ENCODE measurements at regions not wholly inside any gene's neighbourhood (a gene's known extent, or its start where the extent isn't known, plus 50 kb on each side); places are given as distances from the start of the nearest gene placed in this dataset.

GRCh38 chr10:108374991-108375390 is 1210.5 kb upstream of the SORCS1 start:
- intact Hi-C loops (cut with DNase I): no loop called here
- Histone ChIP-seq H3K4me3 (no peak overlapping the region), H3K9me3 (no peaks in the 10 kb centered on the region), H3K36me3 (no peaks in the 10 kb centered on the region), H3K4me1 (no peaks in the 10 kb centered on the region), H3K27me3 (no peaks in the 10 kb centered on the region), H3K27ac (no peak overlapping the region)
- WGBS, 2 donors: 85 to 86% methylated on average over 1 of the region's 1 CpG
- TF ChIP-seq POLR2AphosphoS5 (IDR thresholded peaks at IDR 0.05) (no peak), EP300 (IDR thresholded peaks at IDR 0.05) (no peak), CTCF (IDR thresholded peaks at IDR 0.05) (no peak), POLR2A (IDR thresholded peaks at IDR 0.05) (no peak)
- DNase-seq: no peak

- TF ChIP-seq EP300 (IDR thresholded peaks at IDR 0.05): no peak
- TF ChIP-seq CTCF (IDR thresholded peaks at IDR 0.05): no peak
- no peak for TF ChIP-seq POLR2AphosphoS5 (IDR thresholded peaks at IDR 0.05)
- no peak for TF ChIP-seq POLR2A (IDR thresholded peaks at IDR 0.05)
- H3K9me3 ChIP-seq: no peaks in the 10 kb centered on the region
- H3K4me1 ChIP-seq: no peaks in the 10 kb centered on the region
- no peak for DNase-seq
- no peaks in the 10 kb centered on the region for H3K36me3 ChIP-seq
- H3K27me3 ChIP-seq: no peaks in the 10 kb centered on the region
- intact Hi-C loops (cut with DNase I): no loop called here
- H3K27ac ChIP-seq: no peak overlapping the region
- no peak overlapping the region for H3K4me3 ChIP-seq
Observed at GRCh38 chr10:108365541-108365940, 1201.0 kb upstream of the SORCS1 start.

- 78 to 87% methylated on average over 4 of the region's 4 CpGs for WGBS, 2 donors
- Histone ChIP-seq H3K36me3 (no peaks in the 10 kb centered on the region), H3K27me3 (no peaks in the 10 kb centered on the region), H3K9me3 (no peaks in the 10 kb centered on the region), H3K4me1 (no peaks in the 10 kb centered on the region), H3K27ac (no peak overlapping the region), H3K4me3 (no peak overlapping the region)
- TF ChIP-seq CTCF (IDR thresholded peaks at IDR 0.05) (no peak), EP300 (IDR thresholded peaks at IDR 0.05) (no peak), POLR2A (IDR thresholded peaks at IDR 0.05) (no peak), POLR2AphosphoS5 (IDR thresholded peaks at IDR 0.05) (no peak)
- DNase-seq: no peak
- intact Hi-C loops (cut with DNase I): no loop called here
Observed at GRCh38 chr10:108363576-108363975, 1199.1 kb upstream of the SORCS1 start.

- H3K4me3 ChIP-seq: no peak overlapping the region
- 92 to 94% methylated on average over 1 of the region's 1 CpG for WGBS, 2 donors
- intact Hi-C loops (cut with DNase I): no loop called here
- no peak overlapping the region for H3K27ac ChIP-seq
- no peaks in the 10 kb centered on the region for H3K36me3 ChIP-seq
- TF ChIP-seq CTCF (IDR thresholded peaks at IDR 0.05): no peak
- no peak for TF ChIP-seq EP300 (IDR thresholded peaks at IDR 0.05)
- TF ChIP-seq POLR2A (IDR thresholded peaks at IDR 0.05): no peak
- no peak for TF ChIP-seq POLR2AphosphoS5 (IDR thresholded peaks at IDR 0.05)
- no peak for DNase-seq
- H3K27me3 ChIP-seq: no peaks in the 10 kb centered on the region
- H3K9me3 ChIP-seq: no peaks in the 10 kb centered on the region
- no peaks in the 10 kb centered on the region for H3K4me1 ChIP-seq
Observed at GRCh38 chr10:108362961-108363360, 1198.5 kb upstream of the SORCS1 start.

GRCh38 chr10:108362296-108362695 is 1197.8 kb upstream of the SORCS1 start:
- H3K27ac ChIP-seq: no peak overlapping the region
- DNase-seq: no peak
- TF ChIP-seq CTCF (IDR thresholded peaks at IDR 0.05) (no peak), POLR2AphosphoS5 (IDR thresholded peaks at IDR 0.05) (no peak), POLR2A (IDR thresholded peaks at IDR 0.05) (no peak), EP300 (IDR thresholded peaks at IDR 0.05) (no peak)
- H3K36me3 ChIP-seq: no peaks in the 10 kb centered on the region
- intact Hi-C loops (cut with DNase I): no loop called here
- H3K27me3 ChIP-seq: no peaks in the 10 kb centered on the region
- no peaks in the 10 kb centered on the region for H3K9me3 ChIP-seq
- H3K4me1 ChIP-seq: no peaks in the 10 kb centered on the region
- 72 to 87% methylated on average over 2 of the region's 2 CpGs for WGBS, 2 donors
- H3K4me3 ChIP-seq: no peak overlapping the region
